Coronary artery (tissue), 2 donors: ENCODE measurements at regions not wholly inside any gene's neighbourhood (a gene's known extent, or its start where the extent isn't known, plus 50 kb on each side); places are given as distances from the start of the nearest gene placed in this dataset.
A peak's percentile ranks its signal among the peaks of the same experiment; 100 is the strongest.

ENCODE experiments used
- DNase-seq: peaks from one replicate; pipeline ENCODE4 v3.0.0-alpha.2; 2017; ENCODE audit warnings: low spot score
- H3K27ac ChIP-seq, 2 donors: fragments of 200-600 bp; sonication (generic); one replicate each; pipeline ENCODE4 v1.5.1; 2016 to 2019
- H3K4me3 ChIP-seq: fragments of 200-600 bp; sonication (generic); 2 replicates; pipeline ENCODE4 v1.5.1; 2016; ENCODE audit warnings: mild to moderate bottlenecking, moderate library complexity
- TF ChIP-seq, protein P1 (sequence below): fragments of 200-600 bp; sonication (generic); IDR thresholded peaks from one replicate; pipeline ENCODE4 v1.5.1; 2019; ENCODE audit warnings: antibody characterized with exemption

DNA sequence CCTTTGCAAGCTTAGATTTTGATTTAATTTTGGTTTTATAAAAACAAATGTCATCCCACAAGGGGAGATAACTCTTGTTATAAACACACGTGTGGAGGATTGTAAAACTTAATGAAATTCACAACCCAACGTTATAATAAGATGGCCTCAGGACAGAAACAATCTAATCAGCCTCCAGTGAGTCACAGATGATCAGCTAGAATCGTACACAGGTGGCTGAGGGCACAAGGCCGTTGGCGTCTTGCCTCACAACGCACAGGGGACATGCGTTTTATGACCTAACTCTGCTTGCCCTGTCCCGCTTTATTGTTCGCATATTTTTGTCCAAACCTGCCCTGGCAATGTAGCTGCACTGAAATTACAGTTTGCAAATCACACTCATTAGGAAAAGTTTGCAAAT, 121.9 kb upstream of the PDZRN3 start:
- H3K27ac ChIP-seq, result no peak overlapping the region
- no peak overlapping the region for H3K4me3 ChIP-seq
- TF ChIP-seq, protein P1, sequence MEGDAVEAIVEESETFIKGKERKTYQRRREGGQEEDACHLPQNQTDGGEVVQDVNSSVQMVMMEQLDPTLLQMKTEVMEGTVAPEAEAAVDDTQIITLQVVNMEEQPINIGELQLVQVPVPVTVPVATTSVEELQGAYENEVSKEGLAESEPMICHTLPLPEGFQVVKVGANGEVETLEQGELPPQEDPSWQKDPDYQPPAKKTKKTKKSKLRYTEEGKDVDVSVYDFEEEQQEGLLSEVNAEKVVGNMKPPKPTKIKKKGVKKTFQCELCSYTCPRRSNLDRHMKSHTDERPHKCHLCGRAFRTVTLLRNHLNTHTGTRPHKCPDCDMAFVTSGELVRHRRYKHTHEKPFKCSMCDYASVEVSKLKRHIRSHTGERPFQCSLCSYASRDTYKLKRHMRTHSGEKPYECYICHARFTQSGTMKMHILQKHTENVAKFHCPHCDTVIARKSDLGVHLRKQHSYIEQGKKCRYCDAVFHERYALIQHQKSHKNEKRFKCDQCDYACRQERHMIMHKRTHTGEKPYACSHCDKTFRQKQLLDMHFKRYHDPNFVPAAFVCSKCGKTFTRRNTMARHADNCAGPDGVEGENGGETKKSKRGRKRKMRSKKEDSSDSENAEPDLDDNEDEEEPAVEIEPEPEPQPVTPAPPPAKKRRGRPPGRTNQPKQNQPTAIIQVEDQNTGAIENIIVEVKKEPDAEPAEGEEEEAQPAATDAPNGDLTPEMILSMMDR, result no peak
- DNase-seq, result no peak

DNA sequence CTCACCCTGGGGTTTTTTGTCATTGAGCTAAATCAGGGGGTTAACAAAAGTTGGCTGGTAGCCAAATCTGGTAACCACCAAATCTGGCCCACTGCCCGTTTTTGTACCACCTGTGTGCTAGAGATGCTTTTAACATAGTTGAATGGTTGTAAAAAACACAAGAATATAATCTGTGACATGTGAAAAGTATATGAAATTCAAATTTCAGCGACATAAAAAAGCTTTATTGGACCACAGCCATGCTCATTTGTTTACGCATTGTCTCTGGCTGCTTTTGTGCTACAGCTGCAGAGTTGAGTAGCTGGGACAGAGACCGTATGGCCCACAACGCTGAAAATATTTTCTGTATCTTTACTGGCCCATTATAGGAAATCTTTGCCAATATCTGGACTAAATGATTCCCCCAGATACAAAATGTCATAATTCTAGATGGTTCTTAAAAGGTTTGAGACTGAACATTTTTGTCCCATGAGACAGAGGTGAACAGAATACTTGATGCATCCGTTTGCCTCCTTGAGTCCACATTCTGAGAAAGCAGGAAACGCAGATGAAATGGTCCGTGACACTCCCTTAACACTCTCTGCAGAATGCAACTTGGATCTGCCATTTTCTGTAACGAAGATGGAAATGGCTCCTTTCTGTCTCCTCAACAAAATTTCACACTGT, 120.9 kb upstream of the PDZRN3 start:
- no peak for DNase-seq
- Histone ChIP-seq H3K27ac (no peak overlapping the region), H3K4me3 (no peak overlapping the region)
- TF ChIP-seq, protein P1, result no peak

DNA sequence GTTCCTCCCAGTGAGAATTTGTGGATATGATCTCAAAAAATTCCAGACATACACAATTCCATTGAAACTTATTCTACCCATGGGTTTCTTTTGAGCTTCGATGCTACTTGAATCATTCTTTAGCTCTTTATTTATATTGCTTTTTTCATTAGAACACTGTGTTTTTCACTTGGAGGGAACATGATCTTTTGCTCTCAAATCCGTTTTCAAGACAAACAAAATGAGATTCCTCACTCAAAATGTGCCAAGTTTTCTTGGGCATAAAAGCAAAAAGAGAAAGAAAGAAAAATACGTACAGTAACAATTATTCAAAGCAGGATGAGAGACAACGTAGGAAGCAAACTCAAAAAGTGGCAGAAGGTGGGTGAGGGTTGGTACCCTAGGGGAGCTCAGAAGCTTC, 118.8 kb upstream of the PDZRN3 start:
- TF ChIP-seq, protein P1, result no peak
- DNase-seq, result no peak
- H3K27ac ChIP-seq, result peak overlapping the region; percentile 33 to 35

DNA sequence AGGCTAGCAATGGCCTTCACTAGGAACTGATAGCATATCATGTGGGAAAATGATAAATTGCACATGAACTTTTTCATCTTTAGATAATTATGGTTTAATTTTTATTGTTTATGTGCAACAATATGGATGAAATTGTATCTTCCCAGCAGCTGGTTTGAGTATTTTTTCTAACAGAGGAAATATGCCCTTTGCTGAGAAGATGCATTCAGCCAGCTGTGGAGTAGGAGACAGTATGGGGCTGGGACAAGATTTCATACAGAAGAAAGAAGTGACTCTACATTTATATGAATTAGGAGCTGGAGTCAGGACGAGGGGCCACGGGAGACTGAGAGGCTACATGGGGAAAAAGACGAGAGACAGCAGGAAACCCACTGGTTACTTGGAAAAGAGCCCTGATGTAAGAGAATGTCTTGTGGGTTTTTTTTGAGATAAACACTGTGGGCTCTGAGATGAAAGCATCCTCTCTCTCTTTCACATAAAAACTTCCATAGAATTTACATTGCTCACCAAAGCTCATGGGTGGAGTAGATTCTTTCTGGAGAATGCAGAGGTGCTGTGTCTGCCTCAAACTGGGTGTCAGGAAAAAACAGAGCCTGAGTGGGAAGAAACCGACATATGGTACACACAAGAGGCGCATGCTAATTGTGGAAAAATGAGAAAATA, 115.2 kb upstream of the PDZRN3 start:
- no peak overlapping the region for H3K27ac ChIP-seq
- DNase-seq, result no peak
- no peak overlapping the region for H3K4me3 ChIP-seq
- TF ChIP-seq, protein P1, result no peak

More for the DNA sequence above, 118.8 kb upstream of the PDZRN3 start:
- peak overlapping the region; percentile 3 for H3K4me3 ChIP-seq

DNA sequence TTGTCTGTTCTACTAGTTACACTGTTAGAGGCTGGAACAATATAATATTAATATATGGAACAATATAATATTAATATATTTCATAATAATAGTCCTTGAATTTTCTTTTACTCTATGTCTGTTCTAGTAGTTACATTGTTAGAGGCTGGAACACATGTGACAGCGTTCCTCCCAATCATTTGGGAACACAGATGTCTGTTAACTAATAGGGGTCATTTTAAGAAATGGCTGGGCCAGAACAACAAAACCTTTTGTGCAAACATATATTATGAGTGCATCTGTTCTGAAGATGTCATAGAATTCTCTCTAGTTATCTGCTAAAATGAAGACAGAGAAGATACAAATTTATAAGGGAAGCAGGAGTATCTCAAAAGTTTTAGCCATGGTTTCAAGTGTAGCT, 114.0 kb upstream of the PDZRN3 start:
- TF ChIP-seq, protein P1, result no peak
- no peak for DNase-seq
- H3K27ac ChIP-seq, result no peak overlapping the region
- no peak overlapping the region for H3K4me3 ChIP-seq

DNA sequence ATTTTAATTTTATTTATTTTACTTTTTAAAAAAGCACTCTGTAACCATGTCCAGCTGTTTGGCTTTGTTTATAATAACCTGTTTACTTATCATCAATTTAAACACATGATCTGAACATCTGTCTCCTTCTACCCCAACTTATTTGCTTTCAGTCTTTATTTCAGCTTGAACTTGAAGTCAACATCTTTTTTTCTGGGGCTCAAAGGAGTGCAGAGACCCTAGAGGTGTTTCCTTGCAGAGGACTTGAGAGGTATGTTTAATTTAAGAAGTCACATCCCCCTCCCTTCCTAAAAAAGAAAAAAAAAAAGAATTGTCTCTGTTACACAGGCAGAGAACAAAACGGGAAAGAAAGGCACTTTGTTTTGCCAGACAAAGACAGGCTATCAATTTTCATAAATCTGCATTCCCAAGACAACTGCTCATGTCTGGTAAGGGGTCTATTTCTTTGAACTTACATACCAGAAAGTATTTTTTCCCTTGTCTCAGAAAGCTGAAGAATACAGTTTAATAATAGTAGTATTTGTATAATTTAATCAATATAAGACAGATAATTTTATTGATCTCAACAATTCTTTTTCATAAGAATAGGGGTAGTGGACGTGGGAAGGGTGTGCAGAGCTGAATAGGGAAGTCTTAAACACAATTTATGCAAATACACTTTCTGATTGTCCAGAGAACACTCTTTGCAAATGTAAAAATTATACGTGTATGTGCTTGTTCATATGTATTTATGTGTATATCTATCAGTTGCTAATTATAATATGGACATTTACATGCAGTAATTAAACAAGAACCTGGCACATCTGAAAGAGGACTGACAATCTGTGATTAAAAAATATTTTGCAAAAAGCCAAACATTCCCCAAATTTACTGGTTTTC, 109.7 kb upstream of the PDZRN3 start:
- DNase-seq, result no peak
- H3K4me3 ChIP-seq, result no peak overlapping the region
- no peak overlapping the region for H3K27ac ChIP-seq
- TF ChIP-seq, protein P1, result no peak
